ENCODE measurements at regions not wholly inside any gene's neighbourhood (a gene's known extent, or its start where the extent isn't known, plus 50 kb on each side); places are given as distances from the start of the nearest gene placed in this dataset.

GRCh38 chr7:93021748-93022147 is 96.0 kb downstream of the SAMD9 start:
- H3K4me3 ChIP-seq: no peak overlapping the region
- TF ChIP-seq, protein P1, sequence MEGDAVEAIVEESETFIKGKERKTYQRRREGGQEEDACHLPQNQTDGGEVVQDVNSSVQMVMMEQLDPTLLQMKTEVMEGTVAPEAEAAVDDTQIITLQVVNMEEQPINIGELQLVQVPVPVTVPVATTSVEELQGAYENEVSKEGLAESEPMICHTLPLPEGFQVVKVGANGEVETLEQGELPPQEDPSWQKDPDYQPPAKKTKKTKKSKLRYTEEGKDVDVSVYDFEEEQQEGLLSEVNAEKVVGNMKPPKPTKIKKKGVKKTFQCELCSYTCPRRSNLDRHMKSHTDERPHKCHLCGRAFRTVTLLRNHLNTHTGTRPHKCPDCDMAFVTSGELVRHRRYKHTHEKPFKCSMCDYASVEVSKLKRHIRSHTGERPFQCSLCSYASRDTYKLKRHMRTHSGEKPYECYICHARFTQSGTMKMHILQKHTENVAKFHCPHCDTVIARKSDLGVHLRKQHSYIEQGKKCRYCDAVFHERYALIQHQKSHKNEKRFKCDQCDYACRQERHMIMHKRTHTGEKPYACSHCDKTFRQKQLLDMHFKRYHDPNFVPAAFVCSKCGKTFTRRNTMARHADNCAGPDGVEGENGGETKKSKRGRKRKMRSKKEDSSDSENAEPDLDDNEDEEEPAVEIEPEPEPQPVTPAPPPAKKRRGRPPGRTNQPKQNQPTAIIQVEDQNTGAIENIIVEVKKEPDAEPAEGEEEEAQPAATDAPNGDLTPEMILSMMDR (IDR thresholded peaks at IDR 0.05): no peak
- peaks cover 4% of the 10 kb centered on the region for H3K4me1 ChIP-seq (ENCODE audit: low read depth)
- no peak for ATAC-seq
- intact Hi-C loops (cut with DNase I, micrococcal nuclease): no loop called here
- DNase-seq: no peak
- no peaks in the 10 kb centered on the region for H3K9me3 ChIP-seq
- no peaks in the 10 kb centered on the region for H3K36me3 ChIP-seq (ENCODE audit: low read depth)

DNA sequence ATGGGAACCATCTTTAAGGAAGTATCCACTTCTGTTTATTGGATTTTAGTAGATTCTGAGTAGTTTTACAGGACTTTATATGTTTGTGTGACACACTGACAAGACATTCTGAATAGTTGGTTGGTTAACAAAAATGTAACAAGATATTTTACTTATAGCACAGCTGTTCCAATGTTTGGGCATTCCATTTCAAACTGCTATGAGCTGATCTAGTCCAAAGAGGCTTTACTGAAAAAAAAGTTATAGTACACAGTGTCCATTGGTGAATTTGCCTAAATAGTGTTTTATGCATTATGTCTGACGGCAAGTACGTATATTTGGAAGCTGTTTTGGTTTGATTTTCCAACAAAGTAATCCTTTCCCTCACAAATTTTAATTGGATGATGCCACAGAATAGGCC is 99.1 kb downstream of the SAMD9 start:
- Histone ChIP-seq H3K36me3 (ENCODE audit: low read depth) (no peaks in the 10 kb centered on the region), H3K4me1 (ENCODE audit: low read depth) (peaks cover 32% of the 10 kb centered on the region), H3K9me3 (no peaks in the 10 kb centered on the region), H3K4me3 (no peak overlapping the region)
- intact Hi-C loops (cut with DNase I, micrococcal nuclease): no loop called here
- TF ChIP-seq, protein P1 (IDR thresholded peaks at IDR 0.05): no peak
- ATAC-seq (no peak), DNase-seq (no peak)

DNA sequence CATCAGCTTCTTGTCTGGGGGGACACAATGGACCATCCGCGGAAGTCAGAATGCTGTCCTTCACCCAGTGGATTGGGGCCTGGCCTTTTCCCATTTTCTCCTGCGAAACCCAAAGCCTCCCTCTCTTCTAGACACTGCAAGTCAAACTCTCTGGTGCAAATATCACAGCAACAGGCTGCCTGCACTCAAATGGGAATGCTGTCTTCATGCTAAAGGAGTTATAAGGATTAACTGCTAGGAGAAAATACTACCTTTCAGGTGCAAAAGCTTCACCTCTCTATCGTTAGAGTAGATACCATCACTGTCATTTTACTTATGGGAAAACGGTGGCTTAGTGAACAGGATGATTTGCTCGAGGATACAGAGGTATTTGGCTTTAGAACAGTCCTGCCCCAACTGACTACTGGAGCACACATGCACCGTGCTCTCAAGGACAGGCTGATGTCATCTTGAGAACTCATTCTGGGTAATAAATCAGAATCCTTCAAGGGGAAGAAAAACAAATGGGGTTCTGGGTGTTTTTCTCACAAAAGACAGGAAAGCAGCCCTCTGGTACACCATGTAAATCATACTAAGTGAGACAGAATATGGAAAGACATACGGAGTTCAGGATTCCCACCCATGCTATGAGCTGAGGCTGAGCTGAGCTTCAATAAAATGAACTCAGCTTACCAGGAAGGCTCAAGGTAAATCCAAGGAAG is 100.9 kb downstream of the SAMD9 start:
- no peak for DNase-seq
- Histone ChIP-seq H3K4me1 (ENCODE audit: low read depth) (peaks cover 32% of the 10 kb centered on the region), H3K4me3 (no peak overlapping the region), H3K9me3 (no peaks in the 10 kb centered on the region), H3K36me3 (ENCODE audit: low read depth) (no peaks in the 10 kb centered on the region)
- intact Hi-C loops (cut with DNase I, micrococcal nuclease): no loop called here
- ATAC-seq: peak; percentile 17
- TF ChIP-seq, protein P1 (IDR thresholded peaks at IDR 0.05): no peak

- no peaks in the 10 kb centered on the region for H3K9me3 ChIP-seq
- H3K4me1 ChIP-seq (ENCODE audit: low read depth): peaks cover 32% of the 10 kb centered on the region
- ATAC-seq (peak; percentile 90), DNase-seq (peak; percentile 45 to 80 (median 52))
- TF ChIP-seq, protein P1 (IDR thresholded peaks at IDR 0.05): no peak
- intact Hi-C loops (cut with DNase I, micrococcal nuclease): no loop called here
- H3K36me3 ChIP-seq (ENCODE audit: low read depth): no peaks in the 10 kb centered on the region
- H3K4me3 ChIP-seq: no peak overlapping the region
Measured at GRCh38 chr7:93015779-93016481, 101.8 kb downstream of the SAMD9 start.

GRCh38 chr7:93015101-93015778 is 102.5 kb downstream of the SAMD9 start:
- intact Hi-C loops (cut with DNase I, micrococcal nuclease): no loop called here
- Histone ChIP-seq H3K4me3 (no peak overlapping the region), H3K9me3 (no peaks in the 10 kb centered on the region), H3K36me3 (ENCODE audit: low read depth) (no peaks in the 10 kb centered on the region), H3K4me1 (ENCODE audit: low read depth) (peaks cover 32% of the 10 kb centered on the region)
- TF ChIP-seq, protein P1 (IDR thresholded peaks at IDR 0.05): no peak
- DNase-seq (no peak), ATAC-seq (peak; percentile 62)

Data from mucosa of descending colon (tissue), 3 donors.